ENCODE measurements at regions not wholly inside any gene's neighbourhood (a gene's known extent, or its start where the extent isn't known, plus 50 kb on each side); places are given as distances from the start of the nearest gene placed in this dataset.

DNA sequence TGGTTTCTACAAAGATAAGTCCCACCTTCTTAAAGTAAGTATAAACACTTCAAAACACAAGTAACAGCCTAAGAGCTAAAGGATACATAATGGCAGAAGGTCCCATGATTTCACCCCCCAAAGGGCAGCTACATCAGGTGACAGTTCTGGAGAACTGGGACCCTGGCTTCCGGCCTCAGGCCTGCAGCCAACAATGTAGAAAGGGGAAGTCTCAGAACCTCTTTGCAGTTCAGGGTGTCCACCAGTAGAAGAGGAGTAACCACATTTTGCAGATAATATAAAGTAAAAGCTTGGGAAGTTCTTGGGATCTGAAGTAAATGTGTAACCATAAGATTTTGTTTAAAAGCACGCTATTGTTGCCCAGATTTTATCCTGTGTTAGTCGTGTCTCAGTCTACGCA lies 267.4 kb upstream of the VLDLR start:
- H3K27me3 ChIP-seq (ENCODE audit: insufficient read depth, low read length), result no peaks in the 10 kb centered on the region
- H3K4me1 ChIP-seq (ENCODE audit: insufficient read depth, low read length), result peaks cover 16% of the 10 kb centered on the region
- no peak overlapping the region for H3K4me3 ChIP-seq (ENCODE audit: low read length)
- H2AFZ ChIP-seq (ENCODE audit: low read depth, low read length), result no peak overlapping the region
- H3K36me3 ChIP-seq (ENCODE audit: insufficient read depth, low read length), result no peaks in the 10 kb centered on the region
- no peaks in the 10 kb centered on the region for H3K9me3 ChIP-seq (ENCODE audit: low read length)

DNA sequence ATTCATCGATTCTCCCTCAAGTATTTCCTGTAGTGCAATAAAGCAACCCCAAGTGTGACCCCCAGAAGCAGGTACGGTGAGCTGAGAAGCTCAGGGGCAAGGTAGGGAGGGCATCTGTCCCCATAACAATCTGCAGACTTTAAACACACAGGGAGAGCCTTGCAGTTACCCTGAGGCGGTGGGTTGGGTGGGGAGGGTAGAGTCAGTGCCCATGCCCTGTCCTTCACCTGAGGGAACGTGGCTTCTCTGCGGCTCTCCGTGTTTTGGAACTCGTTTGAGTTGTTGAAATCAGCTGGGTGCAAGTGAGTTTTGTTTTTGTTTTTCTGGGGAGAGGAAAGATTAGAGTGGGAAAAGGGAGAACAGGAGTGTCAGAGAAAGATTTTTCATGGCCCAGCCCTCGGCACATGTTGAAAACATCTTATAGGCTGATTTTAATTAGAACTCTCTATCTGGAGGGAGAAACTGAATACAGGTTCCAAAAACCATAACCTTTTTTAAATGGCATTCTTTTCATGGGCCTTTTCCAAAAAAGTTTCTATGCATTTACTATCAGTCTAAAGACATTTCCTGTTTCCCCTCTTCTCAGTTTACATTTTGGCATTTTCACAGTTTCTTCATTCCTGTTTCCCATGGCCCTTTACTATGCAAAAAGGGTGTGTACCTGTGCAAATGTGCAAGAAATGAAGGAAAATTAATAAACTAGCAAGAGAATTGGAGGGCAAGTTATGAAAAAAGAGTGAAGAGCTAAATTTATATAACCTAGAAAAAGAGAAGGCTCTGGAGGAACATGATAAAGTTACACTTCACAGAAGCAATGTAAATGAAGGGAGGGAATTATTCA lies 266.5 kb upstream of the VLDLR start:
- Histone ChIP-seq H2AFZ (ENCODE audit: low read depth, low read length) (no peak overlapping the region), H3K27me3 (ENCODE audit: insufficient read depth, low read length) (no peaks in the 10 kb centered on the region), H3K9me3 (ENCODE audit: low read length) (no peaks in the 10 kb centered on the region), H3K4me3 (ENCODE audit: low read length) (no peak overlapping the region), H3K4me1 (ENCODE audit: insufficient read depth, low read length) (peaks cover 24% of the 10 kb centered on the region), H3K36me3 (ENCODE audit: insufficient read depth, low read length) (no peaks in the 10 kb centered on the region)

DNA sequence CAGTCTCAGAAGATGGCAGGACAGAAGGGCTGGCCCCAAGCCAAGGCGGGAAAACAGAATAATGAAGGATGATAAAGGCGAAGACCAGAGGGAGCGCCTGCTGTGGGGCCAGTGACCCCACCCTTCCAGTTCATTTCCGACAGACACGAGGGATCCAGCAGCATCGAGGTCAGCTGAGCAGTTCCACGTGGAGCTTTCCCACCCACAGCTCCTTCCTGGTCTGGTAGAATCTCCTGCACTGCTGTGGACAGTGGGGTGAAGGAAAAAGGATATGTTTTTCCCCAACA lies 265.9 kb upstream of the VLDLR start:
- Histone ChIP-seq H3K27me3 (ENCODE audit: insufficient read depth, low read length) (no peaks in the 10 kb centered on the region), H3K4me1 (ENCODE audit: insufficient read depth, low read length) (peaks cover 30% of the 10 kb centered on the region), H2AFZ (ENCODE audit: low read depth, low read length) (no peak overlapping the region), H3K36me3 (ENCODE audit: insufficient read depth, low read length) (no peaks in the 10 kb centered on the region), H3K9me3 (ENCODE audit: low read length) (no peaks in the 10 kb centered on the region), H3K4me3 (ENCODE audit: low read length) (no peak overlapping the region)

DNA sequence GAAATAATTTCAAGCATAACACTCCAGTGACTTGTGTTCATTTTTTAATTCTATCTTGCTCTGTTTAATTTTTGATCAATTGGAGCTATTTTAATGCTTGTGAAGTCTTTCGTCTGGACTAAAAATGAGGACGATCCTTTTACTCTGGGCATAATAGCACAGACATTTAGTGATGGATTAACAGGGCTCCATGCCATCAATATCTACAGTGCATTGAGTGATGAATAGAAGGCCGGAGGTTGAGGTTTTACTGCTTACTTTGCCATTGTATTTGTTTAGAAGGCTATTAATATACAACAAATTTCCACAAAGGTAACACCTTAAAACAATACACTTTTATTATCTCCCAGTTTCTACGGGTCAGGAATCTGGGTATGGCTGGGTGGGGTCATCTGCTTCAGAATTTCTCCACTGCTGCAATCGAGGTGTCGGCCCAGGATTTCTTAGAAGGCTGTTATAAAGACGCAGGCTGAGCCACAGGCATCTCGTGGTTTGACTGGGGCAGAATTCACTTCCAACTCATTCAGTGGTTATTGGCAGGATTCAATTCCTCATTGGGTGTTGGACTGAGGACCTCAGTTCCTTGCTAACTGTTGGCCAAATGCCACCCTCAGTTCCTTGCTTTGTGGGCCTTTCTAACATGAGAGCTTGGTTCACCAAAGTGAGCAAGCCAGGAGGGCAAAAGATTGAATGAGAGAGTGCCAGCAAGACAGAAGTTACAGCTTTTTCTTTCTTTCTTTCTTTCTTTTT lies 265.4 kb upstream of the VLDLR start:
- Histone ChIP-seq H3K4me1 (ENCODE audit: insufficient read depth, low read length) (peaks cover 35% of the 10 kb centered on the region), H2AFZ (ENCODE audit: low read depth, low read length) (no peak overlapping the region), H3K9me3 (ENCODE audit: low read length) (no peaks in the 10 kb centered on the region), H3K27me3 (ENCODE audit: insufficient read depth, low read length) (no peaks in the 10 kb centered on the region), H3K36me3 (ENCODE audit: insufficient read depth, low read length) (no peaks in the 10 kb centered on the region), H3K4me3 (ENCODE audit: low read length) (no peak overlapping the region)

DNA sequence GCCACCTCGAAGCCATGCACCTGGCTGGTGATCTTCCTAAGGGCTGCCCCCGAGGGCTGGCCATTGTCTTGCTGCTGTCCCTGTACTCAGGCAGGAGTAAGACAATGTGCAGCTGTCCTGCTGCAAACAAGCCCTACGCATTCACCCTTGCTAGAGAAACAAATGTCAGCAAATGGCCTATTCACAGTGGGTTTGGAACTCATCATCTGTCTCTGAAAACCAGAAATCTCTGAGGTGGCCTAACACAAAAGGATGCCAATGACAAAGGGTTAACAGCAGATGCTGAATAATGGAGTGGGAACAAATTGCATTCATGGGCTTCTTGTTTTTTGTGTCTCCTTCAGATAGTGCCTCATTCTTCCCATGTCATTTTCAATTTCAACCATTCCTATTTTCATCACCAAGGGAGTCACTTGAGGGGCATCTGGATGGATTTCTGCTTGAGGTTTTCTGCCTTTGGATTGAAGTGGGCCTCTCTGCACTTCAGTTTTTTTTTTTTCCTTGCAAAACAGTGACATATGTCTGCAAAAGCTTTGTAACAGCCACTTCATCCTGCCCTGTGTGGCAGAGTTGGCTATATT lies 261.6 kb upstream of the VLDLR start:
- Histone ChIP-seq H2AFZ (ENCODE audit: low read depth, low read length) (no peak overlapping the region), H3K27me3 (ENCODE audit: insufficient read depth, low read length) (no peaks in the 10 kb centered on the region), H3K9me3 (ENCODE audit: low read length) (no peaks in the 10 kb centered on the region), H3K36me3 (ENCODE audit: insufficient read depth, low read length) (no peaks in the 10 kb centered on the region), H3K4me1 (ENCODE audit: insufficient read depth, low read length) (peaks cover 33% of the 10 kb centered on the region), H3K4me3 (ENCODE audit: low read length) (no peak overlapping the region)

DNA sequence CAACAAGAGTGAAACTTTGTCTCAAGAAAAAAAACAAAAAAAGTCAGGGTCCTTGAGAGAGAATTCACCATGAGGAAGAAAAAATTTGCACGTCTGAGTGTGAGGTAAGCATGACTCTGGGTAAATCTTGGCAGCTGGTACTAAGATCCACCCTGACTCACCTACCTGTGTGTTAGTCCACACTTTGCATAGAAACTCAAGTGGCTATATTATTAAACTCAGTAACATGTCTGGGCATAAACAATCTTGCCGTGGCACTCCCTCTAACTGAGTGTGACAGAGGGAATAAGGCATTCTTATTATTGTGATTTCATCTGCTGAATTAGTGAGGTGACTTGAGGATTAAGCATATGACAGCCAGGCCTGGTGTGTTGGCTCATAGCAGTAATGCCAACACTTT lies 259.4 kb upstream of the VLDLR start:
- H3K4me3 ChIP-seq (ENCODE audit: low read length), result no peak overlapping the region
- H2AFZ ChIP-seq (ENCODE audit: low read depth, low read length), result no peak overlapping the region
- no peaks in the 10 kb centered on the region for H3K9me3 ChIP-seq (ENCODE audit: low read length)
- H3K36me3 ChIP-seq (ENCODE audit: insufficient read depth, low read length), result no peaks in the 10 kb centered on the region
- no peaks in the 10 kb centered on the region for H3K27me3 ChIP-seq (ENCODE audit: insufficient read depth, low read length)
- H3K4me1 ChIP-seq (ENCODE audit: insufficient read depth, low read length), result peaks cover 25% of the 10 kb centered on the region

DNA sequence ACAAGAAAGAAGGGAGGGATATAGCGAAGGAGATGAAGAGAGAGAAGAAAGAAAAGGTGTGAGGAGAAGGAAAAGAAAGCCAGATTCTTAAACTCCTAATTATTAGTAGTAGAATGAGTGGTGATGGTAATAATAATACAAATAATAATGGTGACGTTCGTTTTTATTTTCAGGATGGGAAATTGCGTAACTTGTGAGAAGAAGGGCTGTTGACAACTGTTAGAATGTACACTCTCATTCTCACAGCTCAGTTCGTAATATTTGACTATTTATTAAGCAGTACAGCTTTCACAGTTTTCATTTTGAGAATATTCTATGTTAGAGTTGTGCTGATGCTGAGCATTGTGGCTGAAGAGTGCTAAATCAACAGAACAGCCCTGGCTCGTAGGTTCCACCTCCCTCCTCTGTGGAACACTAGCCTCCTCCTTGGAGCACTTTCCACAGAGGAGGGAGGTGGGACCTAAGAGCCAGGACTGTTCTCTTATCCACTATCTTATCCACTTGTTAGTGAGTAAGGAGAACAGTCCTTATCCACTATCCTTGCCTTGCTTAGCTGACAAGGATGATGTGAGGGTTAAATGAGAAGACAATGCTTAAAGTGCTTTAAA lies 258.3 kb upstream of the VLDLR start:
- no peaks in the 10 kb centered on the region for H3K36me3 ChIP-seq (ENCODE audit: insufficient read depth, low read length)
- no peaks in the 10 kb centered on the region for H3K27me3 ChIP-seq (ENCODE audit: insufficient read depth, low read length)
- H3K4me1 ChIP-seq (ENCODE audit: insufficient read depth, low read length), result peaks cover 25% of the 10 kb centered on the region
- H2AFZ ChIP-seq (ENCODE audit: low read depth, low read length), result no peak overlapping the region
- peaks cover 3% of the 10 kb centered on the region for H3K9me3 ChIP-seq (ENCODE audit: low read length)
- H3K4me3 ChIP-seq (ENCODE audit: low read length), result no peak overlapping the region

DNA sequence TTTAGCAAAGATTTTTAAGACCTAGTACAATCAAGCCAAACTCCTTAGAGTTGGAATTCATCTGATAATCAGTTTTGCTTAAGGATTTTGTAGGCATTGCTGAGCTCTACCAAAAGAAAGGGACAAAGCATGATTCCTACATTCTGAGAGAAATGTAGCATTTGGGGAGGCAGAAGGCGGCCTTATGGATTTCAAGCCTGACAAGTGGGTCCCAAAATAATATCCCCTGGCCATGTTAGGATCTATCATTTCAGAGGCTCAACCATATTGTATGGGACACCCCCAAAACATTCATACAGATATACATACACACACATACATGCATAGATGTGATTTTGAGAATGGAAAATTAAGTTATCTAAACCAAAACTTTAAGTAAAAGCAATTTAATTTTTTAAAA lies 257.8 kb upstream of the VLDLR start:
- H3K27me3 ChIP-seq (ENCODE audit: insufficient read depth, low read length), result no peaks in the 10 kb centered on the region
- peaks cover 4% of the 10 kb centered on the region for H3K9me3 ChIP-seq (ENCODE audit: low read length)
- H3K4me3 ChIP-seq (ENCODE audit: low read length), result no peak overlapping the region
- peaks cover 24% of the 10 kb centered on the region for H3K4me1 ChIP-seq (ENCODE audit: insufficient read depth, low read length)
- H2AFZ ChIP-seq (ENCODE audit: low read depth, low read length), result no peak overlapping the region
- H3K36me3 ChIP-seq (ENCODE audit: insufficient read depth, low read length), result no peaks in the 10 kb centered on the region

DNA sequence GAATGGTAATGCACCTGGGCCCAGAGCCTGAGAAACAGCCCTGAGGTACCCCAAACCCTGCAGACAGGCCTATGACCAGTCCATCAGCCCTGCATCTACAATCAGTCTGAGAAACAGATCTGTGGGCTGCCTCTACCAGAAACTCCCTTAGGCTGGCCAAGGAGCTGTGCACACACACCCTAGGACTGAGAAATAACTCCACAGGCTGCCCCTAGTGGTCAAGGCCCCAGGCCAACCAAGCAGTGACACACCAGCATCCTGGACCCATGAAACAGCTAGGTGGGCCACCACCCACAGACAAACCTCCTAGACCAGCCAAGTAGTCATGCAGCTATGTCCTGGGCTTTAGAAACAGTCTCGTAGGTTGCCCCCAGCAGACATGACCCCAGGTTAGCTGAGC lies 253.6 kb upstream of the VLDLR start:
- no peak overlapping the region for H3K4me3 ChIP-seq (ENCODE audit: low read length)
- no peaks in the 10 kb centered on the region for H3K4me1 ChIP-seq (ENCODE audit: insufficient read depth, low read length)
- no peak overlapping the region for H2AFZ ChIP-seq (ENCODE audit: low read depth, low read length)
- H3K36me3 ChIP-seq (ENCODE audit: insufficient read depth, low read length), result no peaks in the 10 kb centered on the region
- peaks cover 4% of the 10 kb centered on the region for H3K9me3 ChIP-seq (ENCODE audit: low read length)
- no peaks in the 10 kb centered on the region for H3K27me3 ChIP-seq (ENCODE audit: insufficient read depth, low read length)

DNA sequence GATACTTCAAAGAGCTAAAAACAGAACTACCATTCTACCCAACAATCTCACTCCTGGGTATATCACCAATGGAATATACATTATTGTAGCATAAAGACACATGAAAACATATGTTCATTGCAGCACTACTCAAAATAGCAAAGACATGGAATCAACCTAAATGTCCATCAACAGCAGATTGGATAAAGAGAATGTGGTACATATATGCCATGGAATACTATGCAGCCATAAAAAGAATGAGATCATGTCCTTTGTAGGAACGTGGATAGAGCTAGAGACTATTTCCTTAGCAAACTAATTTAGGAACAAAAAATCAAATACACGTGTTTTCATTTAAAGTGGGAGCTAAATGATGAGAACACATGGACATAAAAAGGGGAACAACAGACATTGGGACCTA lies 247.9 kb upstream of the VLDLR start:
- Histone ChIP-seq H3K9me3 (ENCODE audit: low read length) (peaks cover 3% of the 10 kb centered on the region), H2AFZ (ENCODE audit: low read depth, low read length) (no peak overlapping the region), H3K4me1 (ENCODE audit: insufficient read depth, low read length) (no peaks in the 10 kb centered on the region), H3K27me3 (ENCODE audit: insufficient read depth, low read length) (no peaks in the 10 kb centered on the region), H3K36me3 (ENCODE audit: insufficient read depth, low read length) (no peaks in the 10 kb centered on the region), H3K4me3 (ENCODE audit: low read length) (no peak overlapping the region)

DNA sequence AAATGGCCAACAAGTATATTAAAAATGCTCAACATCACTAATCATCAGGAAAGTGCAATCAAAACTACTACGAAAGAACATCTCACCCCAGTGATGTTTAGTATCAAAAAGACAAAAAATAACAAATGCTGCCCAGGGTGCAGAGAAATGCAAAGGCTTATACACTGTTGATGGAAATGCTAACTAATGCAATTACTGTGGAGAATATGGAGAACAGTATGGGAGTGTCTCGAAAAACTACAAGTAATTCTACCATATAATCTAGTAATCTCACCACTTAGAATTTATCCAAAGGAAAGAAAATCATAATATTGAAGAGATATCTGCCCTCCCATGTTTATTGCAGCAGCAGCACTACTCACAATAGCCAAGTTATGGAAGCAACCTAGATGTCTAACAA lies 246.5 kb upstream of the VLDLR start:
- Histone ChIP-seq H2AFZ (ENCODE audit: low read depth, low read length) (no peak overlapping the region), H3K27me3 (ENCODE audit: insufficient read depth, low read length) (no peaks in the 10 kb centered on the region), H3K4me3 (ENCODE audit: low read length) (no peak overlapping the region), H3K4me1 (ENCODE audit: insufficient read depth, low read length) (no peaks in the 10 kb centered on the region), H3K36me3 (ENCODE audit: insufficient read depth, low read length) (no peaks in the 10 kb centered on the region), H3K9me3 (ENCODE audit: low read length) (peaks cover 3% of the 10 kb centered on the region)

DNA sequence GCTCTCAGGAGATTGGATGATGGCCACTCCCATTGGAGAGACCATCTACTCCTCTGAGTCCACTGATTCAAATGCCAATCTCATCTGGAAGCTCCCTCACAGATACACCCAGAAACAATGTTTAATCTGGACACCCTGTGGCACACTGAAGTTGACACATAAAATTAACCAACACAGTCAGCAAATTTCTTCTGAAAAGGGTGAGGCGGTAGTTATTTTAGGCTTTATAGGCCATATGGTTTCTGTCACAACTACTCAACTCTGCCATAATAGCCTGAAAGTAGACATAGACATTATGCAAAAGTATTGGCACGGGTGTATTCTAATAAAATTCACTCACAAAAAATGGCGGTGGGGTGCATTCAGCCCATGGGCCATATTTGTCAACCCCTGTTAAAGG lies 244.5 kb upstream of the VLDLR start:
- Histone ChIP-seq H3K36me3 (ENCODE audit: insufficient read depth, low read length) (no peaks in the 10 kb centered on the region), H3K27me3 (ENCODE audit: insufficient read depth, low read length) (no peaks in the 10 kb centered on the region), H3K4me3 (ENCODE audit: low read length) (no peak overlapping the region), H3K4me1 (ENCODE audit: insufficient read depth, low read length) (no peaks in the 10 kb centered on the region), H2AFZ (ENCODE audit: low read depth, low read length) (no peak overlapping the region), H3K9me3 (ENCODE audit: low read length) (peaks cover 3% of the 10 kb centered on the region)

DNA sequence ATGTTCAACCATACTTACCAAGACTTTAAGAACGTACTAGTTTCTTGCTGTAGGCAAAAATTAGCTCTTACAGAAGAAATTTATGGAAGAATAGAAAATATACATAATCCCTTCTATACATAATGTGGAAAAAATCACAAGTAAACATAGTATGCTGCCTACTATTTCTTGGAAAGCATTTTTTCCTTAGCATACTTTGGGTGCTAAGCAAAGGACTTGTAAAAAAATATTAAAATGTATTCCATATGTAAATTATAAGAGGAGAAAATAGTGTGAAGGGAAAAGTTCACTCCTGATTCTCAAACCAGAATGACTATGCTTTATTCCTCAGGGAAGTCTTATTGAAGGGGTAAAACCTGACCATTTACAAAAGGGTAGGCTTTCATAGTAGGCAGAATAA lies 243.8 kb upstream of the VLDLR start:
- no peaks in the 10 kb centered on the region for H3K4me1 ChIP-seq (ENCODE audit: insufficient read depth, low read length)
- H3K27me3 ChIP-seq (ENCODE audit: insufficient read depth, low read length), result no peaks in the 10 kb centered on the region
- H3K36me3 ChIP-seq (ENCODE audit: insufficient read depth, low read length), result no peaks in the 10 kb centered on the region
- peaks cover 3% of the 10 kb centered on the region for H3K9me3 ChIP-seq (ENCODE audit: low read length)
- H2AFZ ChIP-seq (ENCODE audit: low read depth, low read length), result no peak overlapping the region
- no peak overlapping the region for H3K4me3 ChIP-seq (ENCODE audit: low read length)
